ENCODE measurements at regions not wholly inside any gene's neighbourhood (a gene's known extent, or its start where the extent isn't known, plus 50 kb on each side); places are given as distances from the start of the nearest gene placed in this dataset.

GRCh38 chr4:16382571-16382970 lies 156.3 kb upstream of the TAPT1 start:
- no peak for DNase-seq (ENCODE audit: low spot score)
- H3K4me3 ChIP-seq, result no peak overlapping the region
- H3K27ac ChIP-seq, result no peak overlapping the region
- no peak for TF ChIP-seq CTCF (IDR thresholded peaks at IDR 0.05)

- no peak overlapping the region for H3K27ac ChIP-seq
- no peak overlapping the region for H3K4me3 ChIP-seq
- no peak for TF ChIP-seq CTCF (IDR thresholded peaks at IDR 0.05)
- DNase-seq (ENCODE audit: low spot score), result no peak
These were observed 151.6 kb upstream of the TAPT1 start for GRCh38 chr4:16377887-16378286.

GRCh38 chr4:16365036-16365569 lies 138.8 kb upstream of the TAPT1 start:
- no peak overlapping the region for H3K27ac ChIP-seq
- no peak overlapping the region for H3K4me3 ChIP-seq
- no peak for DNase-seq (ENCODE audit: low spot score)
- TF ChIP-seq CTCF (IDR thresholded peaks at IDR 0.05), result no peak

GRCh38 chr4:16360694-16361262 lies 134.5 kb upstream of the TAPT1 start:
- DNase-seq (ENCODE audit: low spot score), result no peak
- no peak for TF ChIP-seq CTCF (IDR thresholded peaks at IDR 0.05)

GRCh38 chr4:16353165-16353564 lies 126.9 kb upstream of the TAPT1 start:
- Histone ChIP-seq H3K4me3 (no peak overlapping the region), H3K27ac (no peak overlapping the region)
- DNase-seq (ENCODE audit: low spot score), result no peak
- TF ChIP-seq CTCF (IDR thresholded peaks at IDR 0.05), result no peak

More at GRCh38 chr4:16360694-16361262, 134.5 kb upstream of the TAPT1 start:
- Histone ChIP-seq H3K27ac (no peak overlapping the region), H3K4me3 (no peak overlapping the region)

GRCh38 chr4:16351161-16351560 lies 124.9 kb upstream of the TAPT1 start:
- H3K27ac ChIP-seq, result no peak overlapping the region
- no peak for DNase-seq (ENCODE audit: low spot score)
- TF ChIP-seq CTCF (IDR thresholded peaks at IDR 0.05), result no peak
- H3K4me3 ChIP-seq, result no peak overlapping the region

- Histone ChIP-seq H3K27ac (no peak overlapping the region), H3K4me3 (no peak overlapping the region)
- no peak for DNase-seq (ENCODE audit: low spot score)
- TF ChIP-seq CTCF (IDR thresholded peaks at IDR 0.05), result no peak
These were observed 118.6 kb upstream of the TAPT1 start for GRCh38 chr4:16344853-16345252.
